Panc1 (cell line): ENCODE measurements at regions not wholly inside any gene's neighbourhood (a gene's known extent, or its start where the extent isn't known, plus 50 kb on each side); places are given as distances from the start of the nearest gene placed in this dataset.

Experiments used
- POLR2AphosphoS5 ChIP-seq: IDR thresholded peaks from 2 replicates; pipeline ENCODE4 v1.6.1; 2012; ENCODE audit warnings: mild to moderate bottlenecking, low read depth, low read length, moderate library complexity
- TF ChIP-seq, protein P1 (sequence below): fragments of 450-650 bp; IDR thresholded peaks from 2 replicates; pipeline ENCODE4 v1.5.1; 2017; ENCODE audit warnings: mild to moderate bottlenecking
- TF ChIP-seq, protein P2 (sequence below), 2 experiments: IDR thresholded peaks; 2 replicates each; pipeline ENCODE4 v1.6.1; 2011 to 2012; ENCODE audit warnings: low read depth in 2 of 2, control low read depth in 1 of 2, low read length in 1 of 2, mild to moderate bottlenecking in 1 of 2, moderate library complexity in 1 of 2; ENCODE audit not compliant: insufficient read depth in 1 of 2

DNA sequence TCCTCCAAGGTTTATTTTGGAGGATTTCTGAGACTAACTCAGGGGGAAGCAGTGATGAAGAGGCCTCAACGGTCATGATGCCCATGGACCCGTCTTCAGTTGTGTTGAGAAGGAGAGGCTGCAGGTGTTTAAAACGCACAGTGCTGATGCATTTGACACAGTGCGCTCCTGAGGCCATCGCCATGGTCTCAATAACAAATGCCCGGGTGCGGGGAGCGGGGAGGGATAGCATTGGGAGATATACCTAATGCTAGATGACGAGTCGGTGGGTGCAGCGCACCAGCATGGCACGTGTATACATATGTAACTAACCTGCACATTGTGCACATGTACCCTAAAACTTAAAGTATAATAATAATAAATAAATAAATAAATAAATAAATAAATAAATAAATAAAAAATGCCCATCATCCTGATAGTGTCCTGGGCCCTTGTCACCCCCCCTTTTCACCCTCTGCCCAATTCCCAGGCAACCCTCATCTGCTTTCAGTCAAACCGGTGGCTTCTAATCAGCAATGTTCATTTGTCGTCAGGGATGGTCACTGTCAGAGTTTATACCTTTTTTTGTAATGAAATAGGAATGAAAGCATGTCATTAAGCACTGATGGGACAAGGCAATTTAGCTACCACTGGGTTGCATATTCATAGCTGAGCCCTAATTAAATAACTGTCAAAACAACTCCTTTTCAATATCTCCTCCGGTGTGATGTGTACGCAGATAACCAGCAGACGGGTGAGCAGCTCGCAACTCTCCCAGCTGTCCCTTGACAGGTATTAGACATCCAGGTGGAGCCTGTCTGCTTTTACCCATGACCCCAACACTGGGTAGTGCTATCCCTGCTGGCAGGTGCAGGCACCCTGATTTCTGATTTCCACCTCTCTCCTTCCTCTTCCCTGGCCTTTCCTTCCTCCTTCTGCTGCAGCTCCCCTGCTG, 95.9 kb downstream of the KCNF1 start:
- TF ChIP-seq, protein P1, sequence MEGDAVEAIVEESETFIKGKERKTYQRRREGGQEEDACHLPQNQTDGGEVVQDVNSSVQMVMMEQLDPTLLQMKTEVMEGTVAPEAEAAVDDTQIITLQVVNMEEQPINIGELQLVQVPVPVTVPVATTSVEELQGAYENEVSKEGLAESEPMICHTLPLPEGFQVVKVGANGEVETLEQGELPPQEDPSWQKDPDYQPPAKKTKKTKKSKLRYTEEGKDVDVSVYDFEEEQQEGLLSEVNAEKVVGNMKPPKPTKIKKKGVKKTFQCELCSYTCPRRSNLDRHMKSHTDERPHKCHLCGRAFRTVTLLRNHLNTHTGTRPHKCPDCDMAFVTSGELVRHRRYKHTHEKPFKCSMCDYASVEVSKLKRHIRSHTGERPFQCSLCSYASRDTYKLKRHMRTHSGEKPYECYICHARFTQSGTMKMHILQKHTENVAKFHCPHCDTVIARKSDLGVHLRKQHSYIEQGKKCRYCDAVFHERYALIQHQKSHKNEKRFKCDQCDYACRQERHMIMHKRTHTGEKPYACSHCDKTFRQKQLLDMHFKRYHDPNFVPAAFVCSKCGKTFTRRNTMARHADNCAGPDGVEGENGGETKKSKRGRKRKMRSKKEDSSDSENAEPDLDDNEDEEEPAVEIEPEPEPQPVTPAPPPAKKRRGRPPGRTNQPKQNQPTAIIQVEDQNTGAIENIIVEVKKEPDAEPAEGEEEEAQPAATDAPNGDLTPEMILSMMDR, result no peak
- TF ChIP-seq, protein P2, sequence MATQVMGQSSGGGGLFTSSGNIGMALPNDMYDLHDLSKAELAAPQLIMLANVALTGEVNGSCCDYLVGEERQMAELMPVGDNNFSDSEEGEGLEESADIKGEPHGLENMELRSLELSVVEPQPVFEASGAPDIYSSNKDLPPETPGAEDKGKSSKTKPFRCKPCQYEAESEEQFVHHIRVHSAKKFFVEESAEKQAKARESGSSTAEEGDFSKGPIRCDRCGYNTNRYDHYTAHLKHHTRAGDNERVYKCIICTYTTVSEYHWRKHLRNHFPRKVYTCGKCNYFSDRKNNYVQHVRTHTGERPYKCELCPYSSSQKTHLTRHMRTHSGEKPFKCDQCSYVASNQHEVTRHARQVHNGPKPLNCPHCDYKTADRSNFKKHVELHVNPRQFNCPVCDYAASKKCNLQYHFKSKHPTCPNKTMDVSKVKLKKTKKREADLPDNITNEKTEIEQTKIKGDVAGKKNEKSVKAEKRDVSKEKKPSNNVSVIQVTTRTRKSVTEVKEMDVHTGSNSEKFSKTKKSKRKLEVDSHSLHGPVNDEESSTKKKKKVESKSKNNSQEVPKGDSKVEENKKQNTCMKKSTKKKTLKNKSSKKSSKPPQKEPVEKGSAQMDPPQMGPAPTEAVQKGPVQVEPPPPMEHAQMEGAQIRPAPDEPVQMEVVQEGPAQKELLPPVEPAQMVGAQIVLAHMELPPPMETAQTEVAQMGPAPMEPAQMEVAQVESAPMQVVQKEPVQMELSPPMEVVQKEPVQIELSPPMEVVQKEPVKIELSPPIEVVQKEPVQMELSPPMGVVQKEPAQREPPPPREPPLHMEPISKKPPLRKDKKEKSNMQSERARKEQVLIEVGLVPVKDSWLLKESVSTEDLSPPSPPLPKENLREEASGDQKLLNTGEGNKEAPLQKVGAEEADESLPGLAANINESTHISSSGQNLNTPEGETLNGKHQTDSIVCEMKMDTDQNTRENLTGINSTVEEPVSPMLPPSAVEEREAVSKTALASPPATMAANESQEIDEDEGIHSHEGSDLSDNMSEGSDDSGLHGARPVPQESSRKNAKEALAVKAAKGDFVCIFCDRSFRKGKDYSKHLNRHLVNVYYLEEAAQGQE (IDR thresholded peaks at IDR 0.05; ENCODE audit: insufficient read depth in 1 of 2, low read depth in 2 of 2, low read length in 1 of 2), result no peak
- no peak for TF ChIP-seq POLR2AphosphoS5
